Pons (tissue), 1 donor: ENCODE measurements at regions not wholly inside any gene's neighbourhood (a gene's known extent, or its start where the extent isn't known, plus 50 kb on each side); places are given as distances from the start of the nearest gene placed in this dataset.

Source experiments
- DNase-seq: peaks from one replicate; pipeline ENCODE4 v3.0.0-alpha.2; 2016; ENCODE audit warnings: low spot score

GRCh38 chr11:134576286-134576685, 164.2 kb upstream of the B3GAT1 start:
- DNase-seq, result no peak

GRCh38 chr11:134575504-134576230, 163.6 kb upstream of the B3GAT1 start:
- no peak for DNase-seq

GRCh38 chr11:134574947-134575346, 162.9 kb upstream of the B3GAT1 start:
- no peak for DNase-seq

GRCh38 chr11:134574425-134574824, 162.4 kb upstream of the B3GAT1 start:
- DNase-seq, result no peak

- no peak for DNase-seq
Measured at GRCh38 chr11:134573857-134574256, 161.8 kb upstream of the B3GAT1 start.

DNA sequence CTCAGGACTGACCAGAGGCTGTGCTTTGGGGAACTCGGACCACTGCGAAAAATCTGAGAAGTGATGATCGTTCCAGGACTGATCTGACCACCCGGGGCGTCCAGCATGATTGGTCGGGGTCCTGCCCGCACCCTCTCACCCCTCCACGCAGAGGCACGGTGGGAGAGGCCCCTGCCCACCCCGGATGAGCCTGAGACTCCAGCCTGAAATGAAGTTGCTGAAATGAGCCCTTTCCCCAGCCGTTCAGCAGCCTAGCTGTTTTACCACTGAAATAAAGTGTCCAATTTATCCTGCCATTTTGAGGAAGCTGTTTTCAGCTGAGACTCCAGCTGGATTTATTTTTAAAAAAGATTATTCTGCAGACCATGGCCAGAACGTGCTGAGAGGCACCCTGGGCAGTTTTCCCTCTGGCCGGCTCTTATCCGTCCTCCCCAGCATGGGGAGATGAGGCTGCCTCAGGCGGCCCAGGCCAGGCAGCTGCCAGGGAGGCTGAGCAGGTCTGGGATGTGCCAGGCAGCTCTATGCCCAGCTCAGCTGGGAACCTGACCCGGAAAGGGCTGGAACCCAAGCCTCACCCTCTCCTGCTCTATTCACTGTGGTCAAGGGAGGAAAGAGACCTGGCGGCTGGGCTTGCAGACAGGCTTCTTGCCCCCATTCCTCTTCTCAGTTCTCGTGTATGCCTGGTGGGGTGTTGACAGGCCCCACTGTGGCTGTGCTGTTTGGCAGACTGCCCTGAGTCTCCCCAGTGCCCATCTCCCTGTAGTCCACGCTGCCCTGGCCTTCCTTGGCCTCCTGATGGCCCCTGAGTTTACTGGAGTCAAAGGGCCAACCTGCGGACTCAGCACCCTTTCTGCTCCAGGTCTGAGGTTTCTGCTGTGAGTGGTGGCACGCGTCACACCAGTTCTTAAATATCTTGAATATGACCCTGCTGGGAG, 161.0 kb upstream of the B3GAT1 start:
- DNase-seq, result no peak

- no peak for DNase-seq
Measured at GRCh38 chr11:134571301-134571700, 159.3 kb upstream of the B3GAT1 start.

DNA sequence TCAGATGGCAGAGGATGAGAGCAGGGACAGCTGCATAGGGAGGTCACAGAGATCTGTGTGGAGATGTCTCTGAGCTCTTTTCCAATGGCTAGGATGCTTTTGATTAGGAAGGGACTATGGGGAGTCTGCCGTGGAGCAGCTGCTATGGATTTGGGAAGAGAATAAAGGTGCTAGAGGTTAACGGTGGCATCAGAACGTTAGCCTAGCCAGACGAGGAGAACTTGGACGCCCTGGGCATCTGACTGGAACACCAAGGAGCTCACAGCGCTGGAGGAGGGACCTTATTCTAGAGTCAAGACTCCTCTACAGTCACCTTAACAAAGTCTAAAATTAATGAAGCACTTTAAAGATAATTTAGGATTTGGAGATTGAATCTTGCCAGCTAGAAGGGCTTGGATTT, 157.2 kb upstream of the B3GAT1 start:
- DNase-seq, result no peak

DNA sequence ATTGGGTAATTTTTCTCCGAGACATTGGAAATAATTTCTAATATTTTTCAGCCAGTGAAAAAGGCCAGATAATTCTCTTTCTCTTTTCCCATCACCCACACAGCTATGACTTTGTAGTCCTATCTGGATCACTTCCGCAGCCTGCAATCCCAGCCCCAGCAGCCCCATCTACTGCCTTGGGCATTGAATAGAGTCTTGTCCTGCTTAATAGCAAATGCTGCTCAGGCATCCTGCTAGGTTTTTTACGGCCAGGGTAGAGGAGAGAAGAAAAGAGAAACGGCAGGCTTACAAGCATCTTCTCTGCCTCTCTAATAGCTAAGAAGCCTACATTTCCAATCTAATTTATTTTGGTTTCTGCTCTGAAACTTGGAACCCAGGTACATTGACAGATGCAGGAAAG, 154.3 kb upstream of the B3GAT1 start:
- DNase-seq, result peak; percentile 70

GRCh38 chr11:134565343-134565891, 153.4 kb upstream of the B3GAT1 start:
- no peak for DNase-seq

DNA sequence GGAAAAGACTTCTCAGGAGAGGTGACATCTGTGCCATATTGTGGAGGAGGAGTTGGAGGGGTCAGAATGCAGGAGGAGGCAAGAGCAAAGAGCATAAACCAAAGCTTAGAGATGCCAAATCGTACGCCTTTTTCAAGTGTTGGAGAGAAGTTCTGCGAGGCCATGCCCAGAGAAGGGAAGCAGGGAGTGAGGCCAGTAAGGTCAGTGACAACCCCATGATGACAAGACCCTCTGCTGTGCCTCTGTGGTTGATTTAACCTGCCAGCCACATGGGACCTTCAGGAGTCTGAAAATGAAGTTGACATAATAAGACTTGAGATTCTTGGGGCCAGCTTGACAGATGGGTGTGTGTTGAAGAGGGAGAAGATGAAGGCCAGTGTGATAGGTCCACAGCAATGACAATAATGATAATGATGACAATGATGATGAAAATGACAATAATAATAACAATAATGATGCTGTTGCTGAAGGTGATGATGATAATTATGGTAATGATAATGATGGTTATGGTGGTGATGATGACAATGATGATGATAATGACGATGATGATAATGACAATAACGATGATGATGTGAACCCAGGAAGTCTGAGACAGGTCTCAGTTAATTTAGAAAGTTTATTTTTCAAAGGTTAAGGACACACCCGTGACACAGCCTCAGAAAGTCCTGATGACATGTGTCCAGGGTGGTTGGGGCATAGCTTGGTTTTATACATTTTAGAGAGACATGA, 152.6 kb upstream of the B3GAT1 start:
- no peak for DNase-seq

GRCh38 chr11:134562941-134563471, 151.0 kb upstream of the B3GAT1 start:
- no peak for DNase-seq

DNA sequence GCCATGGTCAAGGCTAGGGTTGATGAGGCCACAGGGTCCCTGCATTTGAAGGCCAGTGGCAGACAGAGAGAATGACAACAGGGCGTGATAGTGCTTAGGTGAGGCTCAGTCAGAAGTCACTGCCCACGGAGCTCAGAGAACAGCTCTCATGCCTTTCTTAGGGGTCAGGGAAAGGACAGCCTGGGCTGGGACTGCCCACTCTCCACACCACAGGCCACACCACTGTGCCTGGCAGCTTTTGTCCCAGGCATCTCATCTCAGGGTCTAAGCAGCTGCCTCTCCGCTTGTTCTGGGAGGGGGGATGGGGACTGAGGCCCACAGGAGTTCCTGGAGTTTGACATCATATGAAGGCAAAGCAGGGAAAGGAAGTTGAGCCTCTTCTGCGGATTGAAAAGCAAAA, 150.2 kb upstream of the B3GAT1 start:
- no peak for DNase-seq

GRCh38 chr11:134561331-134561720, 149.3 kb upstream of the B3GAT1 start:
- no peak for DNase-seq

GRCh38 chr11:134560566-134561330, 148.7 kb upstream of the B3GAT1 start:
- no peak for DNase-seq

- no peak for DNase-seq
Measured at GRCh38 chr11:134560066-134560465, 148.0 kb upstream of the B3GAT1 start.

DNA sequence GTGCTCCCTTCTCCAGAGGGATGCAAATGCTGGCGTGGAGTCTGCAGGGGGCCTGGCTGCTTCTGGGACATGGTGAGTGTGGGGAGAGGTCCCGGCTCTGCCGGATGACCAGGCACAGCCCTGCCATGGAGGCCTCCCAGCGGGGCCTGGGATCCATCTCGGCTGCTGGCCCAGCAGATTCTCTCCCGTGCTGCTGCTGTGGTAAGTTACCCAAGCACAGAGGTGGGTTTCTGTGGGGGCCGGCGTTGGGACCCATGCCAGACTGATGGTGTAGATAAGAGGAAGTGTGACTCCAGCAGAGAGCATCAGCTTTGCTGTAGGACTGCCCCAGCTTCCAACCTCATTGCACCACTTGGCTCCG, 147.5 kb upstream of the B3GAT1 start:
- no peak for DNase-seq

DNA sequence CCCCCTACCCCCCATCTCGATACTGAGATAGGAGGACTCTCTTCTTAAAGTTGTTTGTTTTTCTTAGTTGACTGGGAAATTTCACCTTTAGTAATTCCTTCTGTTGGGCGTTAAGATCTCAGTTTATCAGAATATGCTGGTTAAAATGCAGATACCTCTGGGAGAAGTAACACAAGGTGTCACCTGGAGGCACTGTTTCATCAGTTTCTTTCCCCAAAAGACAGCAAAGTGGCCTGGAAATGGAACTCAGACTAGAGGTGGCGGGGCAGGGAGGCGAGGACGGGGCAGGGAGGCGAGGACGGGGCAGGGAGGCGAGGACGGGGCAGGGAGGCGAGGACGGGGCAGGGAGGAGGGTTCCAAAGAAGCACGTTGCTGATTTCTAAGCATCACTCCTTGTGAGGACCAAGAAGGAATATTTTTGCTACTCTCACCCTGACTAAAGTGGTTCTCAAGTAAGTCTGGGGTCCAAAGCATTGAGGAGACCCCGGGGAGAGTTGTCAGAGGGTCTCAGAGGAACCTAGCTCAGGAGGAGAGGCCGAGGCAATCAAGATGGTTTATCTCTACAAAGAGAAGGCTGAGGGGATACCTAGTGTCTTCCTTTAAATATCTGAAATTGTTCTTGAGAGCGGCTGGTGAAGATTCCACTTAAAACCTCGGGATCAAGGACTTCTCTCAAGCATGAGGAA, 147.0 kb upstream of the B3GAT1 start:
- no peak for DNase-seq

DNA sequence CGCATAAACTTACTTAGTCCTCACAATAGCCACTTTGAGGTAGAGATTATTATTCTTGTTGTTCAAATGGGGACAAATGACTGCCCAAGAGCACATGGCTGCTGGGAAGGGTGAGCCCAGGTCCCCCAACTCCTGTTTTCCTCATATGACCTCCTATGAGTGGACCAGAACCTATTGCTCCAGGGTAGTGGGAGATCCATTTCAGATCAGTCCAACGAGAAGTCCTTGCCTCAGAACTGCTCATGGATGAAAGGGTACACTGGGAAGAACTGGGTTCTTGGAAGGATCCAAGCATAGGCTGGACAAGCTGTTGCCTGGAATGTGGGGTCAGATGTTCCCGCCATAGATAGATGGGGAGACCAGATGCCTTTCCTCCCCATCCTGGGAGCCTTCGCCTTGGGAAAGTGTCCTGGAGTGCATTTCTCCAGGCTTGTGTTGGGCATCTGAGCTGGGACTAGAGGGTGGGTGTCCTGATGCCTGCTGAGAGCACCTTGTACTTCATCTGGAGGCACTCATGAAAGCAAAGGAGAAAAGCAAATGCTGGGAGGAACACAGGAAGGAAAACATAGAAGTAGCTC, 146.3 kb upstream of the B3GAT1 start:
- DNase-seq, result no peak

- no peak for DNase-seq
Measured at GRCh38 chr11:134557571-134558257, 145.7 kb upstream of the B3GAT1 start.
